ENCODE measurements at regions not wholly inside any gene's neighbourhood (a gene's known extent, or its start where the extent isn't known, plus 50 kb on each side); places are given as distances from the start of the nearest gene placed in this dataset.

- peak in 1 of 4 experiments; percentile 15 for DNase-seq
Observed at GRCh38 chr15:99511531-99511865, 54.3 kb upstream of the MEF2A start.

GRCh38 chr15:99511866-99512661 is 53.7 kb upstream of the MEF2A start:
- peak; percentile 63 to 82 (median 80) for DNase-seq

DNA sequence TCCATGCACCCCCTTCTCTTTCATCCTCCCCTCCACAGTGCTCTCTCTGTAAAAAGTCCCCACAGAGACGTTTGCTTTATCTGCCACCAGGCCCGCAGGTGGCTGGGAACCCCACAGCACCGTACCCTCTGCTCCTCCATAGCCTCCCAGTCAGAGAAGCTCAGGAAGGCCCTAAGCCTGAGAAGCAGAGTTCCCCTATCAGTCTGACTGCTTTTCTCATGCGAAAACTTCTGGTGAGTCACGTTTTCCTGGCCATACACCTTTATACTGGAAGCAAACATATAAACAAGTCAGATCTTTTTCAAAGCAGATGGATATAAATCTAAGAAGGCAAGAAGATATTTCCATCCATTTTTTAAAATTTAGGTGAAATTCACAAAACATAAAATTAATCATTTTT is 51.5 kb upstream of the MEF2A start:
- DNase-seq, result no peak

Measured in suppressor macrophage (primary cell).